NCI-H1417 (cell line): ENCODE measurements at regions not wholly inside any gene's neighbourhood (a gene's known extent, or its start where the extent isn't known, plus 50 kb on each side); places are given as distances from the start of the nearest gene placed in this dataset.
A peak's percentile ranks its signal among the peaks of the same experiment; 100 is the strongest.
"Not testable (repeated sequence)": the region's sequence is repeated elsewhere in the genome, so short reads cannot be mapped to it uniquely, and the experiment has no call there.

Experiments
- DNase-seq, 3 experiments: peaks; one replicate each; lab custom pipeline; 2025; lab: John Stamatoyannopoulos, UW

- DNase-seq, result no peak
Observed at GRCh38 chr1:104163912-104164476, 414.3 kb downstream of the AMY1C start.

- no peak for DNase-seq
Observed at GRCh38 chr1:104172243-104172681, 422.6 kb downstream of the AMY1C start.

DNA sequence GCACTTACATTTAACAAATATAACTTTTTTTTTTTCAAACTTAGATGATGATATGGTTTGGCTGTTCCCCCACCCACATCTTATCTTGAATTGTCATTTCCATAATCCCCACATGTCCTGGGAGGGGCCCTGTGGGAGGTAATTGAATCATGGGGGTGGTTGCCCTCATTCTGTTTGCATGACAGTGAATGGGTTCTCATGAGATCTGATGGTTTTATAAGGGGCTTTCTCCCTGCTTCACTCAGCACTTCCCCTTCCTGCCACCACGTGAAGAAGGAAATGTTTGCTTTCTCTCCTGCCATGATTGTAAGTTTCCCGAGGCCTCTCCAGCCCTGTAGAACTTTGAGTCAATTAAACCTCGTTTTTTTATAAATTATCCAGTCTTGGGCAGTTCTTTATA lies 432.6 kb downstream of the AMY1C start:
- no peak for DNase-seq

- no peak for DNase-seq
Observed at GRCh38 chr1:104189207-104189606, 439.5 kb downstream of the AMY1C start.

- no peak for DNase-seq
Observed at GRCh38 chr1:104190821-104191220, 441.1 kb downstream of the AMY1C start.

DNA sequence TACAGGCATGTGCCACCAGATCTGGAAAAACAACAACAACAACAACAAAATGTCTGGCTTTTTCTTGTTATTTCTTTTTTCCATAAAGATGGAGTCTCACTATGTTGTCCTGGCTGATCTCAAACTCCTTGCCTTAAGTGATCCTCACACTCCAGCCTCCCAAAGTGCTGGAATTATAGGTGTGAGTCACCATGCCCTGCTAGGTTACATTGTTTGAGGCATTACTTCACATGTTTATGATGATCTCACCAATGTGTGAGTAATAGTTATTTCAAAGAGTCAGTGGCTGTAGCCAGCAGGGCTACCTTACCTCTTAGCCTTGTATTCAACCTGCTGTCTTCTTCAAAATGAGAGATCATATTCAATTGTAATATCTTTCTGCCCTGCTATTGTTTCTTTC lies 445.7 kb downstream of the AMY1C start:
- DNase-seq, result no peak

DNA sequence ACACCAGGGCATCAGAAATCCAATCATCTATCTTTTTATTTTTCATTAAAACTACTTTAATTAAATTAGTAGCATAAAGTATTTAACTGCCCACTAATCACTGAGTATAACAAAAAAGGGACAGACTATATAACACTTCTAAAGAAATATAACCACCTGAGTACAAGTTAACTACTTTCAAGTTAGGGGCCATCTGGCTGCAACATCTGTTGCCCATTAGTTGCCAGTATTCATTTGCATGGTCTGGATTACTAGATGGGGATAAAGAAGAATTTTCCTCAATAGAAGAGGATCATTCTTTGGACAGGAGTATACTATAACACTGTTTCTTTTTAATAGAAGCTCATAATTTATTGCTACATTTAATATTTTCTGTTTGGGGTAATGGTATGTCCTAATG lies 446.4 kb downstream of the AMY1C start:
- no peak for DNase-seq

GRCh38 chr1:104197516-104197915 lies 447.8 kb downstream of the AMY1C start:
- DNase-seq, result no peak

GRCh38 chr1:104212239-104212638 lies 462.5 kb downstream of the AMY1C start:
- DNase-seq, result no peak

- DNase-seq, result not testable (repeated sequence)
Observed at GRCh38 chr1:104217395-104217986, 467.8 kb downstream of the AMY1C start.

DNA sequence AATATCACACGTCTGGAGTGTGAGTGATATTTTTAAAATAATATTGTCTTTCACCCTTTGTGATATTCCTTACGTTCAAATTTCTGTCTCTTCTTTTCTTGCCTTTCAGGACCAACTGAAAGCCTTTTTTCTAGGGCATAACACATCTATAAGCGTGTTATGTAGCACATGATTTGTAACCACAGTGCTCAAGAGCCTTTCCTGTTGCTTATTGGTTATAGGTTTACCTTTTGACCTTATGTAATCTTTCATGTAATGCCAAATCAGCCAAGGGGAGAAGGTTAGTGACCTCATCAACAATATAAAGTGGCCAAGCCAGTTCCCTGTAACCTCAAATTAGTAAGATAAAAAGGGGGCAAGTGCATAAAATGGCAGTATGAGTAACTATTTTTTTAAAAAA lies 480.2 kb downstream of the AMY1C start:
- no peak for DNase-seq

- no peak for DNase-seq
Observed at GRCh38 chr1:104231676-104232075, 482.0 kb downstream of the AMY1C start.

DNA sequence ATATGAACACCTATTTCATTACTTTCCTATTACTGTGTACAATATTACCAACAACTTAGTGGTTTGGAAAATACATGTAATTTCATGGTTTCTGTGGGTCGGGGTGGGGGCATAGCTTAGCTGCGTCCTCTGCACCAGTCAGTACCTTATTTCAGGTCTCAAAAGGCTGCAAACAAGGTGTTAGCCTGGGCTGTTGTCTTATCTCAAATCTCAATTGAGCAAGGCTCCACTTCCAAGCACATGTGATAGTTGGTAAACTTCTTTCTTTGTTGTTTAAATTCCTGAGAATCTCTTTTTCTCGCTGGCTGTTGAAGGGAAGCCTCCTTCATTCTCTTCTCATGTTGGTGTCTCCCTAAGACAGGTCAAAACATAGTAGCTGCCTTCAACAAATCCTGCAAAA lies 485.4 kb downstream of the AMY1C start:
- DNase-seq, result no peak

- DNase-seq, result peak in 2 of 3 experiments; percentile 61 to 93
Observed at GRCh38 chr1:104238991-104239390, 489.3 kb downstream of the AMY1C start.

GRCh38 chr1:104248385-104248784 lies 498.7 kb downstream of the AMY1C start:
- no peak for DNase-seq

DNA sequence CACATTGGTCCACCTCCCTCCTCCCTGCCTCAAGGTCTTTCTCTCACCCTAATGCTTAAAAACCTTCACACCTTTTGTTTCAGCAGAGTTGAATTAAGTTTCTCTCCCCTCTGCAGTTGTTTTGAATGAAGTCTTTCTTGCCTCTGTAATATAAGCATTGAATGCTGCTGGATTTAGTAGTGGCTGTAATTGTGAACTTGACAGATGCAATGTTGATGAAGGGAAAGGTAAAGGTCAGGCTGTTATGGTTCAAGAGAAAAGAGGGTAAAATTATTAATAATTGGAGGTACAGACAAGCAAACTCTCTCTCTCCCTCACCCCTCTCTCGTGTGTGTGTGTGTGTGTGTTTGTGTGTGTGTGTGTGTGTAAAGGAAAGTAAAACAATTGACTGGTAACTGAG lies 509.8 kb downstream of the AMY1C start:
- DNase-seq, result no peak

DNA sequence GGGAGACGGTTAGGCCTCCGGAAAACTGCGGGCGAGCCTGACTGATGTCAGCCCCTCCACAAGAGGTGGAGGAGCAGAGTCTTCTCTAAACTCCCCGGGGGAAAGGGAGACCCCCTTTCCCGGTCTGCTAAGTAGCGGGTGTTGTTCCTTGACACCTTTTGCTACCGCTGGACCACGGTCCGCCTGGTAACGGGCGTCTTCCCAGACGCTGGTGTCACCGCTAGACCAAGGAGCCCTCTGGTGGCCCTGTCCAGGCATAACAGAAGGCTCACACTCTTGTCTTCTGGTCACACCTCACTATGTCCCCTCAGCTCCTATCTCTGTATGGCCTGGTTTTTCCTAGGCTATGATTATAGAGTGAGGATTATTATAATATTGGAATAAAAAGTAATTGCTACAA lies 513.4 kb downstream of the AMY1C start:
- not testable (repeated sequence) for DNase-seq

DNA sequence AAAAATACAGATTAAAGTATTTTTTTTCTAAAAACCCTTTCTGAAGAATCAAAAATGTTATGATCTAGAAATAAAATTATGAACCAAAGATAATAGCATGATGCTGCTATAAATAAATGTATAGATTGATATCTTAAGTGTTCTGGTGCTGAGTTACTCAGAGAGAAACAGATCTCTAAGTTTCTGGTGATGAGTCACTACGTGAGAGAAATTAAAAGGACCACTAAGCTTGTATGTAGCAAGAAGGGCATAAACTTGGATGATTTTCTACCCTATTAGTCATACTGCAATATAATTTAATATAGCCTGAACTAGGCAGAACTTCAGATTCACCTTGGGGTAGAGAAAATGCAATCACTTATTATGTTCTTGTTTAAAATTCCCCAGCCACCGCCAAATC lies 514.8 kb downstream of the AMY1C start:
- DNase-seq, result no peak

DNA sequence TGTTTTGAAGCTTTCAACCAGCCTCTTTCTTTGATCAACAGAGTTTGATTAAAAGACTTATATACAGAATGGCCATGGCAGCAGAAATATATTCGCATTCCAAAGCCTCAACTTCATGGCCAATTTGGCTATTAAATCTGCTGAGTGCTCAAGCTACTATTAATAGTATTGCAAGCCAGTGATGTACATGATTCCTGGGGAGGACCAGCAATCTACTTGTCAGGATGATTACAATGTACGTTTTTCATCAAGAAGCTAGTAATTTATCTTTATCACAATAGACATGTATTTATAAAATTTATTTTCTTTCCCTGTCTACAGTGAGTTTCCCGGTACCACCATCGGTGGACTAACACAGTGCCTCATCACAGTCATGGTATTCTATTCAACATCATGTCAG lies 515.5 kb downstream of the AMY1C start:
- peak in 1 of 3 experiments; percentile 50 for DNase-seq

DNA sequence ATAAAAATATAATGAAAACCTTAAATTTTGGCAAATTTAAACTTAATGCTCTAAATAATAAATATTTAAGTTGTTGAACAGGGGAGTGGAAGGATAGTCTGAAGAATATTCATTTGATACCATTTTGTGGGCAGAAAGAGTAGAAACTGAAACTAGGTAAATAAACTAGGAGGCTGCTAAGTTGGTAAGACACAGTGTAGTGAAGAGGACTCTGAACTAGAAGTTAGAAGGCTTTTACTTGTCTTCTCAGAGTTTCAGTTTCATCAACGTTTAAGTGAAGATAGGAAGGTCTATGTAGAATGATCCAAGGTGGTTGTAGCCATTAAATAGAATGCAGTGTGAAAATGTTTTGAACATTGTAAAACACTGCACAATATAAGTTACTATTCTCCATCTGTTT lies 516.9 kb downstream of the AMY1C start:
- DNase-seq, result no peak

- DNase-seq, result not testable (repeated sequence)
Observed at GRCh38 chr1:104288322-104288721, 538.6 kb downstream of the AMY1C start.

DNA sequence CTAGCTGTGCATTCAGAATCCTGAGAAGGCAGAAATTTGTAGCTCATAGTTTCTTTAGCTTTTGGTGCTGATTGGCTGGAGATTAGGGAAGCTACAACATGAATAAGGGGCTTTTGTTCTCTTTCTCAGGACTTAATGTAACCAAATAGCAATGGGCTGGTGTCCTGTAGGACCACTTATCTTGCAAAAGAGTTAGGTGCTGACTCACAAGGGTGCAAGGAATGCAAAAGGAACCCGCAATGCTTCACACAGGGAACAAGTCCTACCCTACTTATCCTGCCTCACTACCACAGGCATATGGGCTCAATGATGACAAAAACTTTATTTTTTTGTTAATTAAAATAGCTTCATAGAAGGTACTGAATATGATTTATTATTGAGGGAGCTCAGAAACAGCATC lies 541.5 kb downstream of the AMY1C start:
- DNase-seq, result no peak

- DNase-seq, result peak in 2 of 3 experiments; percentile 56 to 87
Observed at GRCh38 chr1:104294259-104294658, 544.6 kb downstream of the AMY1C start.

GRCh38 chr1:104295511-104295910 lies 545.8 kb downstream of the AMY1C start:
- peak in 2 of 3 experiments; percentile 30 to 81 for DNase-seq
